Transverse colon (tissue), 4 donors: ENCODE measurements at regions not wholly inside any gene's neighbourhood (a gene's known extent, or its start where the extent isn't known, plus 50 kb on each side); places are given as distances from the start of the nearest gene placed in this dataset.

ENCODE experiments used
- POLR2AphosphoS5 ChIP-seq, 3 donors: sonication (generic); formaldehyde crosslinking; IDR thresholded peaks; one replicate each; pipeline ENCODE4 v1.6.1; 2016; ENCODE audit warnings: antibody characterized with exemption in 3 of 3
- TF ChIP-seq, protein P1 (sequence below), 5 experiments: fragments of 200-600 bp in 3 of 5; fragments of 450-650 bp in 2 of 5; sonication (generic) in 3 of 5; IDR thresholded peaks; 1 replicate in 2 of 5; 2 replicates in 3 of 5; pipeline ENCODE4 v1.5.1; 2016 to 2017; ENCODE audit warnings: antibody characterized with exemption in 5 of 5, inconsistent platforms in 3 of 5, mild to moderate bottlenecking in 2 of 5, moderate library complexity in 1 of 5

DNA sequence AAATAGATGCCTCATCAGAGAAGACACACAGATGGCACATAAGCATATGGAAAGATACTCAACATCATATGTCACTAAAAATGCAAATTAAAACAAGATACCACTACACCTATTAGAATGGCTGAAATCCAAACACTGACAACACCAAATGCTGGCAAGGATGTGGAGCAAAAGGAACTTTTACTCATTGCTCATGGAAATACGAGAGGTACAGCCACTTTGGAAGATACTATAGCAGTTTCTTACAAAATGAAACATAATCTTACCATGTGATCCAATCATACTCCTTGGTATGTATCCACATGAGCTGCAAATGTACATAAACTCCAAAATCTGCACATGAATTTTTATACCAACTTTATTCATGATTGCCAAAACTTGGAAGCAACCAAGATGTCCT is 246.0 kb upstream of the ARHGAP42 start:
- TF ChIP-seq POLR2AphosphoS5 (IDR thresholded peaks at IDR 0.05), result no peak
- TF ChIP-seq, protein P1, sequence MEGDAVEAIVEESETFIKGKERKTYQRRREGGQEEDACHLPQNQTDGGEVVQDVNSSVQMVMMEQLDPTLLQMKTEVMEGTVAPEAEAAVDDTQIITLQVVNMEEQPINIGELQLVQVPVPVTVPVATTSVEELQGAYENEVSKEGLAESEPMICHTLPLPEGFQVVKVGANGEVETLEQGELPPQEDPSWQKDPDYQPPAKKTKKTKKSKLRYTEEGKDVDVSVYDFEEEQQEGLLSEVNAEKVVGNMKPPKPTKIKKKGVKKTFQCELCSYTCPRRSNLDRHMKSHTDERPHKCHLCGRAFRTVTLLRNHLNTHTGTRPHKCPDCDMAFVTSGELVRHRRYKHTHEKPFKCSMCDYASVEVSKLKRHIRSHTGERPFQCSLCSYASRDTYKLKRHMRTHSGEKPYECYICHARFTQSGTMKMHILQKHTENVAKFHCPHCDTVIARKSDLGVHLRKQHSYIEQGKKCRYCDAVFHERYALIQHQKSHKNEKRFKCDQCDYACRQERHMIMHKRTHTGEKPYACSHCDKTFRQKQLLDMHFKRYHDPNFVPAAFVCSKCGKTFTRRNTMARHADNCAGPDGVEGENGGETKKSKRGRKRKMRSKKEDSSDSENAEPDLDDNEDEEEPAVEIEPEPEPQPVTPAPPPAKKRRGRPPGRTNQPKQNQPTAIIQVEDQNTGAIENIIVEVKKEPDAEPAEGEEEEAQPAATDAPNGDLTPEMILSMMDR (IDR thresholded peaks at IDR 0.05), result no peak
